SK-N-SH (cell line): ENCODE measurements at regions not wholly inside any gene's neighbourhood (a gene's known extent, or its start where the extent isn't known, plus 50 kb on each side); places are given as distances from the start of the nearest gene placed in this dataset.

Experiments used
- CTCF ChIA-PET: fragments of 300-600, 350-600 bp; formaldehyde crosslinking; extraction: SDS; loops from one replicate; lab custom pipeline; 2021; lab: Yijun Ruan, JAX
- POLR2A ChIA-PET: fragments of 350-600 bp; sonication (Branson Sonifier 250); formaldehyde crosslinking; extraction: SDS; loops from one replicate; lab custom pipeline; 2020; ENCODE audit warnings: antibody characterized with exemption, inconsistent platforms; lab: Yijun Ruan, JAX
- DNase-seq: peaks from one replicate; pipeline ENCODE4 v3.0.0; 2012
- H2AFZ ChIP-seq: fragments of 200-600 bp; sonication (generic); 2 replicates; pipeline ENCODE4 v1.8.1; 2016; ENCODE audit warnings: antibody characterized with exemption, mild to moderate bottlenecking, low read depth
- H3F3A ChIP-seq: fragments of 200-600 bp; sonication (generic); replicated peaks from 2 replicates; pipeline ENCODE3; 2016; ENCODE audit warnings: antibody characterized with exemption, mild to moderate bottlenecking; ENCODE audit not compliant: insufficient read depth
- H3K27ac ChIP-seq, 2 experiments: fragments of 200-500 bp in 1 of 2; fragments of 200-600 bp in 1 of 2; sonication (Bioruptor generic) in 1 of 2; sonication (generic), shearing (Covaris generic) in 1 of 2; 2 replicates each; pipeline versions ENCODE4 v1.5.1 to v1.6.1; 2014 to 2016; ENCODE audit warnings: low read depth in 2 of 2, inconsistent platforms in 1 of 2, low read length in 1 of 2, mild to moderate bottlenecking in 1 of 2, mixed read lengths in 1 of 2
- H3K27me3 ChIP-seq: fragments of 200-600 bp; sonication (generic), shearing (Covaris generic); 2 replicates; pipeline ENCODE4 v1.6.1; 2016; ENCODE audit warnings: mixed run types; ENCODE audit not compliant: insufficient read depth
- H3K36me3 ChIP-seq, 2 experiments: fragments of 200-500 bp in 1 of 2; fragments of 200-600 bp in 1 of 2; sonication (Bioruptor generic) in 1 of 2; sonication (generic) in 1 of 2; replicated peaks in 1 of 2; 2 replicates each; pipeline versions ENCODE3 to v1.5.1; 2014 to 2016; ENCODE audit warnings: low read length in 1 of 2, mild to moderate bottlenecking in 1 of 2; ENCODE audit not compliant: insufficient read depth in 2 of 2, control insufficient read depth in 1 of 2
- H3K4me1 ChIP-seq, 2 experiments: fragments of 200-500 bp in 1 of 2; fragments of 200-600 bp in 1 of 2; sonication (Bioruptor generic) in 1 of 2; sonication (generic), shearing (Covaris generic) in 1 of 2; 2 replicates each; pipeline versions ENCODE4 v1.5.1 to v1.6.1; 2014 to 2016; ENCODE audit warnings: low read depth in 1 of 2, low read length in 1 of 2, mixed run types in 1 of 2; ENCODE audit not compliant: insufficient read depth in 2 of 2, control insufficient read depth in 1 of 2
- H3K4me2 ChIP-seq: fragments of 200-600 bp; sonication (generic), shearing (Covaris generic); 2 replicates; pipeline ENCODE4 v1.6.1; 2017; ENCODE audit warnings: mixed run types
- H3K4me3 ChIP-seq, 2 experiments: fragments of 200-500 bp in 1 of 2; fragments of 200-600 bp in 1 of 2; sonication (Bioruptor generic) in 1 of 2; sonication (generic), shearing (Covaris generic) in 1 of 2; 2 replicates each; pipeline versions ENCODE4 v1.5.1 to v1.8.1; 2014 to 2016; ENCODE audit warnings: low read depth in 2 of 2, inconsistent platforms in 1 of 2, low read length in 1 of 2, mild to moderate bottlenecking in 1 of 2, mixed read lengths in 1 of 2, moderate library complexity in 1 of 2
- H3K79me2 ChIP-seq: fragments of 200-600 bp; sonication (generic); 2 replicates; pipeline ENCODE4 v1.8.1; 2017; ENCODE audit warnings: mild to moderate bottlenecking; ENCODE audit not compliant: insufficient read depth
- H3K9ac ChIP-seq: fragments of 200-600 bp; sonication (generic); 2 replicates; pipeline ENCODE4 v1.6.1; 2017; ENCODE audit warnings: mixed run types
- H3K9me2 ChIP-seq: fragments of 200-600 bp; sonication (generic); 2 replicates; pipeline ENCODE4 v1.6.1; 2017; ENCODE audit warnings: mixed run types
- H3K9me3 ChIP-seq: fragments of 200-600 bp; sonication (generic); 2 replicates; pipeline ENCODE4 v1.6.1; 2017; ENCODE audit warnings: mixed run types, mild to moderate bottlenecking, moderate library complexity
- H4K20me1 ChIP-seq: fragments of 200-600 bp; sonication (generic); 2 replicates; pipeline ENCODE4 v1.6.1; 2017; ENCODE audit warnings: mild to moderate bottlenecking, mixed run types; ENCODE audit not compliant: insufficient read depth
- ELF1 ChIP-seq: IDR thresholded peaks from 2 replicates; pipeline ENCODE4 v1.4.0; 2012
- EZH2phosphoT487 ChIP-seq: fragments of 200-600 bp; sonication (generic); IDR thresholded peaks from 2 replicates; pipeline ENCODE4 v1.6.1; 2017; ENCODE audit warnings: low read depth, mixed run types, mild to moderate bottlenecking, antibody characterized with exemption, moderate library complexity, borderline replicate concordance
- GABPA ChIP-seq: IDR thresholded peaks from 2 replicates; pipeline ENCODE4 v1.4.0; 2012; ENCODE audit warnings: low read depth, mild to moderate bottlenecking
- GATA2 ChIP-seq: sonication (generic); formaldehyde crosslinking; IDR thresholded peaks from 2 replicates; pipeline ENCODE4 v1.5.0; 2020; ENCODE audit warnings: mild to moderate bottlenecking, missing genetic modification reagents
- IRF3 ChIP-seq: fragments of 150-350 bp; IDR thresholded peaks from 2 replicates; pipeline ENCODE4 v1.6.1; 2016; ENCODE audit warnings: mild to moderate bottlenecking, low read depth, low read length
- MAX ChIP-seq: IDR thresholded peaks from 2 replicates; pipeline ENCODE4 v1.4.0; 2012; ENCODE audit warnings: low read depth
- MXI1 ChIP-seq: IDR thresholded peaks from 2 replicates; pipeline ENCODE4 v1.6.1; 2012; ENCODE audit warnings: mild to moderate bottlenecking, low read depth, low read length, improper control_type of control experiment
- NFIC ChIP-seq: IDR thresholded peaks from 2 replicates; pipeline ENCODE4 v1.4.0; 2012; ENCODE audit warnings: borderline replicate concordance
- POLR2AphosphoS5 ChIP-seq: IDR thresholded peaks from 2 replicates; pipeline ENCODE4 v1.6.1; 2012; ENCODE audit warnings: low read depth, low read length
- RCOR1 ChIP-seq: fragments of 150-350 bp; IDR thresholded peaks from 2 replicates; pipeline ENCODE4 v1.6.1; 2017; ENCODE audit warnings: antibody characterized with exemption, low read length
- SIN3A ChIP-seq: IDR thresholded peaks from 2 replicates; pipeline ENCODE4 v1.6.1; 2012; ENCODE audit warnings: low read depth, mild to moderate bottlenecking, low read length, moderate library complexity, borderline replicate concordance
- USF1 ChIP-seq: IDR thresholded peaks from 2 replicates; pipeline ENCODE4 v1.4.0; 2012; ENCODE audit warnings: low read depth, borderline replicate concordance
- ZBTB33 ChIP-seq: IDR thresholded peaks from 2 replicates; pipeline ENCODE4 v1.4.0; 2012; ENCODE audit warnings: low read depth, borderline replicate concordance
- WGBS: methylation state at CpG from one replicate; pipeline ENCODE4 v1.1.6; 2017; ENCODE audit warnings: low lambda C conversion rate; 5-methylcytosine and 5-hydroxymethylcytosine counted together
- TF ChIP-seq, protein P1 (sequence below): IDR thresholded peaks from 2 replicates; pipeline ENCODE4 v1.6.1; 2012; ENCODE audit warnings: mild to moderate bottlenecking, low read depth, low read length, moderate library complexity
- TF ChIP-seq, protein P2 (sequence below): IDR thresholded peaks from 2 replicates; pipeline ENCODE4; 2012

DNA sequence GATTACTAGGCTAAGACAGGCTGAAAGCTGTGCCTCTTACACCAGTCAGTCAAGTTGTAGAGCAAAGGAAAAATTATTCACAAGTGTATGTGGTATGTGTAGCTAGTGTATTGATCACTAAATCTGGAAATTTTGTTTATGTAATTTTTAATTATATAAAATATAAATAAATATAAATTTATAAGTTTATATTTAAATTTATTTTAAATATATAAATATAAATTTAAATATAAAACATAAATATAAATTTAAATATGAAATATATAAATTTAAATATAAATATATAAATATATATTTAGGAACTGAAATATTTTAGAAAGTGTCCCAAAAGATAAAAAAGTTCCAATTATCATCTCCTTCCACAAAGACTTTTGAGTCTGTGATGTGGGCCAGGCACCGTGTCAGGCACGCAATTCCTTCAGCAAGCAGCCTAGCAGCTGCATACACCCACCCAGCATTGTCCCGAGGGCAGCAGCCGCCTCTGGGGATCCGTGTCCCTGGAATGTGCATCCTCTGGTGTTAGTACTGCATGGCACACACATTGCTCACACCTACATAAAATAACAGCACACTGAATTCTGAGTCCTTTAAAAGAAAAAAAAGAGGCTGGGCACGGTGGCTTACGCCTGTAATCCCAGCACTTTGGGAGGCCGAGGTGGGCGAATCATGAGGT is 1098.0 kb downstream of the BRD1 start:
- Histone ChIP-seq H3K9ac (no peak overlapping the region), H4K20me1 (no peaks in the 10 kb centered on the region), H3K9me3 (0 out of 2 replicates have a peak, but pooled peaks cover 9% of the 10 kb centered on the region), H3K27ac (no peak overlapping the region), H3K4me1 (no peaks in the 10 kb centered on the region), H3K9me2 (no peaks in the 10 kb centered on the region), H3K36me3 (no peaks in the 10 kb centered on the region), H2AFZ (no peak overlapping the region), H3K27me3 (no peaks in the 10 kb centered on the region; the same call in 1 of the 2 replicates), H3K4me2 (no peak overlapping the region), H3K79me2 (no peaks in the 10 kb centered on the region), H3K4me3 (no peak overlapping the region), H3F3A (no peaks in the 10 kb centered on the region)
- no peak for DNase-seq
- POLR2A ChIA-PET: no interaction called here
- CTCF ChIA-PET: no interaction called here
- TF ChIP-seq MAX (no peak), ELF1 (no peak), GATA2 (no peak), IRF3 (no peak), EZH2phosphoT487 (no peak), USF1 (no peak), POLR2AphosphoS5 (no peak), RCOR1 (no peak), ZBTB33 (no peak), SIN3A (no peak), NFIC (no peak), MXI1 (no peak), GABPA (no peak)
- TF ChIP-seq, protein P1, sequence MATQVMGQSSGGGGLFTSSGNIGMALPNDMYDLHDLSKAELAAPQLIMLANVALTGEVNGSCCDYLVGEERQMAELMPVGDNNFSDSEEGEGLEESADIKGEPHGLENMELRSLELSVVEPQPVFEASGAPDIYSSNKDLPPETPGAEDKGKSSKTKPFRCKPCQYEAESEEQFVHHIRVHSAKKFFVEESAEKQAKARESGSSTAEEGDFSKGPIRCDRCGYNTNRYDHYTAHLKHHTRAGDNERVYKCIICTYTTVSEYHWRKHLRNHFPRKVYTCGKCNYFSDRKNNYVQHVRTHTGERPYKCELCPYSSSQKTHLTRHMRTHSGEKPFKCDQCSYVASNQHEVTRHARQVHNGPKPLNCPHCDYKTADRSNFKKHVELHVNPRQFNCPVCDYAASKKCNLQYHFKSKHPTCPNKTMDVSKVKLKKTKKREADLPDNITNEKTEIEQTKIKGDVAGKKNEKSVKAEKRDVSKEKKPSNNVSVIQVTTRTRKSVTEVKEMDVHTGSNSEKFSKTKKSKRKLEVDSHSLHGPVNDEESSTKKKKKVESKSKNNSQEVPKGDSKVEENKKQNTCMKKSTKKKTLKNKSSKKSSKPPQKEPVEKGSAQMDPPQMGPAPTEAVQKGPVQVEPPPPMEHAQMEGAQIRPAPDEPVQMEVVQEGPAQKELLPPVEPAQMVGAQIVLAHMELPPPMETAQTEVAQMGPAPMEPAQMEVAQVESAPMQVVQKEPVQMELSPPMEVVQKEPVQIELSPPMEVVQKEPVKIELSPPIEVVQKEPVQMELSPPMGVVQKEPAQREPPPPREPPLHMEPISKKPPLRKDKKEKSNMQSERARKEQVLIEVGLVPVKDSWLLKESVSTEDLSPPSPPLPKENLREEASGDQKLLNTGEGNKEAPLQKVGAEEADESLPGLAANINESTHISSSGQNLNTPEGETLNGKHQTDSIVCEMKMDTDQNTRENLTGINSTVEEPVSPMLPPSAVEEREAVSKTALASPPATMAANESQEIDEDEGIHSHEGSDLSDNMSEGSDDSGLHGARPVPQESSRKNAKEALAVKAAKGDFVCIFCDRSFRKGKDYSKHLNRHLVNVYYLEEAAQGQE: no peak
- TF ChIP-seq, protein P2, sequence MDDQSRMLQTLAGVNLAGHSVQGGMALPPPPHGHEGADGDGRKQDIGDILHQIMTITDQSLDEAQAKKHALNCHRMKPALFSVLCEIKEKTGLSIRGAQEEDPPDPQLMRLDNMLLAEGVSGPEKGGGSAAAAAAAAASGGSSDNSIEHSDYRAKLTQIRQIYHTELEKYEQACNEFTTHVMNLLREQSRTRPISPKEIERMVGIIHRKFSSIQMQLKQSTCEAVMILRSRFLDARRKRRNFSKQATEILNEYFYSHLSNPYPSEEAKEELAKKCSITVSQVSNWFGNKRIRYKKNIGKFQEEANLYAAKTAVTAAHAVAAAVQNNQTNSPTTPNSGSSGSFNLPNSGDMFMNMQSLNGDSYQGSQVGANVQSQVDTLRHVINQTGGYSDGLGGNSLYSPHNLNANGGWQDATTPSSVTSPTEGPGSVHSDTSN: no peak
- WGBS: 42% methylated on average over 9 of the region's 9 CpGs
